ENCODE measurements at regions not wholly inside any gene's neighbourhood (a gene's known extent, or its start where the extent isn't known, plus 50 kb on each side); places are given as distances from the start of the nearest gene placed in this dataset.
"Not testable (repeated sequence)": the region's sequence is repeated elsewhere in the genome, so short reads cannot be mapped to it uniquely, and the experiment has no call there.

- Mint-ChIP-seq H3K27me3 (no peaks in the 10 kb centered on the region), H3K4me1 (peaks cover 17% of the 10 kb centered on the region), H3K27ac (no peak overlapping the region), H3K4me3 (no peak overlapping the region), H3K9me3 (no peaks in the 10 kb centered on the region), H3K36me3 (ENCODE audit: low read depth) (no peaks in the 10 kb centered on the region)
- no peak for ATAC-seq (replicated peaks)
Measured at GRCh38 chr1:41983451-41983850, 64.7 kb upstream of the HIVEP3 start.

- Mint-ChIP-seq H3K4me1 (peaks cover 17% of the 10 kb centered on the region), H3K36me3 (ENCODE audit: low read depth) (no peaks in the 10 kb centered on the region), H3K27ac (peak overlapping the region; percentile 20), H3K27me3 (no peaks in the 10 kb centered on the region), H3K9me3 (no peaks in the 10 kb centered on the region), H3K4me3 (peak overlapping the region; percentile 23)
- ATAC-seq (replicated peaks) = no peak
Measured at GRCh38 chr1:41981796-41982195, 63.1 kb upstream of the HIVEP3 start.

- Mint-ChIP-seq H3K9me3 (no peaks in the 10 kb centered on the region), H3K36me3 (ENCODE audit: low read depth) (no peaks in the 10 kb centered on the region), H3K4me3 (peak overlapping the region; percentile 23), H3K4me1 (peaks cover 17% of the 10 kb centered on the region), H3K27me3 (no peaks in the 10 kb centered on the region), H3K27ac (peak overlapping the region; percentile 20)
- peak; percentile 77 for ATAC-seq (replicated peaks)
Measured at GRCh38 chr1:41980827-41981653, 62.3 kb upstream of the HIVEP3 start.

- H3K36me3 Mint-ChIP-seq (ENCODE audit: low read depth) = no peaks in the 10 kb centered on the region
- no peaks in the 10 kb centered on the region for H3K27me3 Mint-ChIP-seq
- no peak for ATAC-seq (replicated peaks)
- H3K27ac Mint-ChIP-seq = no peak overlapping the region
- H3K4me3 Mint-ChIP-seq = no peak overlapping the region
- no peaks in the 10 kb centered on the region for H3K9me3 Mint-ChIP-seq
- H3K4me1 Mint-ChIP-seq = peaks cover 14% of the 10 kb centered on the region
Measured at GRCh38 chr1:41978986-41979385, 60.3 kb upstream of the HIVEP3 start.

- Mint-ChIP-seq H3K4me3 (no peak overlapping the region), H3K27me3 (no peaks in the 10 kb centered on the region), H3K9me3 (no peaks in the 10 kb centered on the region), H3K27ac (no peak overlapping the region), H3K4me1 (peaks cover 19% of the 10 kb centered on the region), H3K36me3 (ENCODE audit: low read depth) (no peaks in the 10 kb centered on the region)
- no peak for ATAC-seq (replicated peaks)
Measured at GRCh38 chr1:41977326-41977725, 58.6 kb upstream of the HIVEP3 start.

GRCh38 chr1:41976671-41977070, 57.9 kb upstream of the HIVEP3 start:
- H3K9me3 Mint-ChIP-seq = no peaks in the 10 kb centered on the region
- no peaks in the 10 kb centered on the region for H3K36me3 Mint-ChIP-seq (ENCODE audit: low read depth)
- no peak overlapping the region for H3K27ac Mint-ChIP-seq
- H3K4me1 Mint-ChIP-seq = peaks cover 18% of the 10 kb centered on the region
- no peak for ATAC-seq (replicated peaks)
- no peaks in the 10 kb centered on the region for H3K27me3 Mint-ChIP-seq
- H3K4me3 Mint-ChIP-seq = no peak overlapping the region

GRCh38 chr1:41975850-41976569, 57.3 kb upstream of the HIVEP3 start:
- Mint-ChIP-seq H3K27me3 (no peaks in the 10 kb centered on the region), H3K4me1 (peaks cover 12% of the 10 kb centered on the region), H3K9me3 (no peaks in the 10 kb centered on the region), H3K27ac (no peak overlapping the region), H3K4me3 (no peak overlapping the region), H3K36me3 (ENCODE audit: low read depth) (no peaks in the 10 kb centered on the region)
- ATAC-seq (replicated peaks) = no peak

GRCh38 chr1:41975121-41975520, 56.4 kb upstream of the HIVEP3 start:
- Mint-ChIP-seq H3K27me3 (no peaks in the 10 kb centered on the region), H3K9me3 (no peaks in the 10 kb centered on the region), H3K36me3 (ENCODE audit: low read depth) (no peaks in the 10 kb centered on the region), H3K4me1 (peaks cover 12% of the 10 kb centered on the region), H3K27ac (no peak overlapping the region), H3K4me3 (no peak overlapping the region)
- ATAC-seq (replicated peaks) = no peak

GRCh38 chr1:41968557-41968956, 49.8 kb upstream of the HIVEP3 start:
- not testable (repeated sequence) for H3K27ac Mint-ChIP-seq; H3K27me3 Mint-ChIP-seq; H3K4me3 Mint-ChIP-seq; H3K36me3 Mint-ChIP-seq (ENCODE audit: low read depth); H3K9me3 Mint-ChIP-seq; H3K4me1 Mint-ChIP-seq; ATAC-seq (replicated peaks)

Measured in activated T-helper 17 cell treated with anti-CD3 and anti-CD28 coated beads, Interleukin-2, amount 50 U/mL, for 72 hours (primary cell).